ENCODE measurements at regions not wholly inside any gene's neighbourhood (a gene's known extent, or its start where the extent isn't known, plus 50 kb on each side); places are given as distances from the start of the nearest gene placed in this dataset.

GRCh38 chr7:26549281-26549944, 257.8 kb downstream of the SNX10 start:
- Histone ChIP-seq H3K36me3 (ENCODE audit: control insufficient read depth, insufficient read depth, low read length) (no peaks in the 10 kb centered on the region), H3K4me3 (no peak overlapping the region), H3K27ac (ENCODE audit: extremely low read depth, low read depth, low read length) (no peak overlapping the region), H3K4me2 (ENCODE audit: insufficient read depth, low read length) (no peak overlapping the region), H3K4me1 (replicated peaks in 1 of 2; ENCODE audit: control insufficient read depth in 2 of 2, insufficient read depth in 2 of 2, low read length in 2 of 2) (no peaks in the 10 kb centered on the region), H3K79me2 (ENCODE audit: control insufficient read depth, insufficient read depth, low read length) (no peaks in the 10 kb centered on the region), H2AFZ (ENCODE audit: low read depth, low read length) (no peak overlapping the region), H3K9ac (ENCODE audit: insufficient read depth in 1 of 2, low read depth in 2 of 2, low read length in 2 of 2) (no peak overlapping the region), H3K9me3 (replicated peaks; ENCODE audit: control insufficient read depth, insufficient read depth, low read depth, low read length) (no peaks in the 10 kb centered on the region), H4K20me1 (replicated peaks; ENCODE audit: control insufficient read depth, insufficient read depth, low read length) (peaks cover 6% of the 10 kb centered on the region; the same call in 1 of the 2 replicates), H3K9me1 (ENCODE audit: control insufficient read depth, insufficient read depth, low read length) (no peaks in the 10 kb centered on the region), H3K27me3 (ENCODE audit: control insufficient read depth in 2 of 2, insufficient read depth in 2 of 2, low read length in 2 of 2) (peaks cover 33 to 65% of the 10 kb centered on the region in 2 experiments)
- under 1% methylated on average over 11 of the region's 11 CpGs for WGBS (ENCODE audit: insufficient coverage, low coverage, missing lambda C conversion rate)
- ChIA-PET POLR2A (interaction anchor here (1.6 to 2.7 kb wide), 2 partner anchors 12 to 34 kb away, joined by 3 to 6 read pairs; no protein-coding TSS in a partner anchor), CTCF (ENCODE audit: low intra/inter-chr PET ratio) (interaction anchor here (1.2 kb wide), 1 partner anchor 181 kb away, joined by 3 read pairs; no protein-coding TSS in a partner anchor)
- intact Hi-C loops (cut with micrococcal nuclease): no loop called here
- ATAC-seq (no peak), DNase-seq (ENCODE audit: extremely low read depth in 1 of 4, low spot score in 3 of 4) (no peak), FAIRE-seq (no peak)
- TF ChIP-seq NCOA4 (IDR thresholded peaks at IDR 0.05; ENCODE audit: partially characterized antibody): no peak
- peak in 2 of 3 experiments; percentile 6 to 27; a peak in 3 of 6 replicates for TF ChIP-seq CTCF (IDR thresholded peaks at IDR 0.05 in 2 of 3, conservative IDR thresholded peaks at IDR 0.05 in 1 of 3; ENCODE audit: insufficient read depth in 2 of 3, low read depth in 1 of 3, low read length in 3 of 3)
- TF ChIP-seq KLF10 (CRISPR knock-in tag; IDR thresholded peaks at IDR 0.05): no peak
- no peak for TF ChIP-seq STAT5B (CRISPR knock-in tag; IDR thresholded peaks at IDR 0.05)
- no peak for TF ChIP-seq HMGN3 (IDR thresholded peaks at IDR 0.05; ENCODE audit: borderline replicate concordance, extremely low read depth, insufficient read length, low read depth, low read length)
- in situ Hi-C loops (cut with MboI): no loop called here
- no TSS peak for BruUV-seq (replicated peaks)

All from K562 (cell line).